ENCODE measurements at regions not wholly inside any gene's neighbourhood (a gene's known extent, or its start where the extent isn't known, plus 50 kb on each side); places are given as distances from the start of the nearest gene placed in this dataset.

- no peak for DNase-seq
Observed at GRCh38 chr13:75231235-75231634, 250.7 kb downstream of the TBC1D4 start.

GRCh38 chr13:75226733-75227435, 255.1 kb downstream of the TBC1D4 start:
- no peak for DNase-seq

DNA sequence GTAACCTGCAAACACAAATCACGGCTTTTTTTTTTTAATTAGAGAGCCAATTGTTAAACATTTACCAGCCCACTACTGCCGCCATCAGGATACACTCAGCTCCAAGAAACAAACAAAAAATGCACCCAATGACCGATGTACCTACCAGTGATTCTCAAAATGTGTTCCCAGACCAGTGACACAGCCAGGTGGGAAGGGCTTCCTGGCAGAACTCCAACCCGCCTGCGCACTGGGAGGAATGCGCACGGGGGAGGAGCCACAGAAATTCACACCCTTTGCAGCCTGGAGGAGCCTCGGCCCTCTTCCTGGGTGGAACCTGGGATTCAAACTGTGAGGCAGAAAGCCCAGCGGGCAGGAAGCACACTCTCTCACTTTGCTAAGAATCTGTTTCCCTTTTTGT, 255.9 kb downstream of the TBC1D4 start:
- no peak for DNase-seq

GRCh38 chr13:75225288-75226032, 256.5 kb downstream of the TBC1D4 start:
- no peak for DNase-seq

- no peak for DNase-seq
Observed at GRCh38 chr13:75224053-75224742, 257.8 kb downstream of the TBC1D4 start.

DNA sequence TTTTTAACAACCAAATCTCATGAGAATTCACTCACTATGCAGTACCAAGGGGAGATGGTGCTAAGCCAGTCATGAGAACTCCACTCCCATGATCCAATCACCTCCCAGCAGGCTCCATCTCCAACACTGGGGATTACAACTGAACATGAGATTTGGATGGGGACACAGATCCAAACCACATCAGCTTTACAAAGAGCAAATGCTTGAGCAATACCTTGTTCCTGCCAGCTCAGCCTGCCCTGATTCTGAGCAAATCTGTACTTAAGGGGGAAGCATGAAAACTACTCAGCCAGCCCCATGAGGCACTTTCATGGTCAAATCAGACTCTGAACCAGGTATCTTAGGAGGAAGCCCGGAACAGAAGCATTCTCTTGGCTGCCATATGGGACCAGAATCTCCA, 259.9 kb downstream of the TBC1D4 start:
- no peak for DNase-seq

- no peak for DNase-seq
Observed at GRCh38 chr13:75220861-75221260, 261.1 kb downstream of the TBC1D4 start.

DNA sequence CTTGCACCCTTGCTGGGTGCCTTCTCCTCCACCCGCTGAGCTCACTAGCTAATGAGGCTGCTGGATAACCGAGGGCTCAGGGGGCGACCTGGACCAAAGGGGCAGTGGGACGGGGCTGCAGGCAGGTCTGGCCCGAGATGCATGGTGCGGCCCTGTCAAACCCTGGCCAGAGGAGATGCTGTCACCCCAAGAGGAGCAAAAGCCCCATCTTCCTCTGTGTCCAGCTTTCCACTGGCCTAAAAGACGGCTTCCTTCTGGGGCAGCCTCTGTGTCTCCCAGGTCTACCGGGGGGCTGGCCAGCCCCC, 261.8 kb downstream of the TBC1D4 start:
- DNase-seq, result no peak

- DNase-seq, result peak; percentile 8
Observed at GRCh38 chr13:75219479-75220237, 262.3 kb downstream of the TBC1D4 start.

DNA sequence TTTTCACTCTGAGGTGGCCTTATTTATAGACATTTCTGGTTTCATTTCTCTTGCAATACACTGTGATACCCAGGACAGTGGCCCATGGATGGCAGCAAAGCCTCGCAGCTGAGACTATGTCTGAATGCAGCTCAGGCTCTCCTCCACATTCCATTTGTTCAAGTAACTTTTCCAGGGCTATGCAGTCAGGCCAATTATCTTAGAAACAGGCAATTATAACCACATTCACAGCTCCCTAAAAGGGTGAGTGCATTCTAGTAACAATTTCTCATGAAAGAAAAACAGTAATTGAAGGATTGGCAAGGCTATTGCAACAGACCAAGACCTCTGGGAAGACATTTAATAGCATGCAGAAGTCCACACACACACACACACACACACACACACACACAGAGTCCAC, 264.0 kb downstream of the TBC1D4 start:
- no peak for DNase-seq

GRCh38 chr13:75216038-75216437, 265.9 kb downstream of the TBC1D4 start:
- no peak for DNase-seq

DNA sequence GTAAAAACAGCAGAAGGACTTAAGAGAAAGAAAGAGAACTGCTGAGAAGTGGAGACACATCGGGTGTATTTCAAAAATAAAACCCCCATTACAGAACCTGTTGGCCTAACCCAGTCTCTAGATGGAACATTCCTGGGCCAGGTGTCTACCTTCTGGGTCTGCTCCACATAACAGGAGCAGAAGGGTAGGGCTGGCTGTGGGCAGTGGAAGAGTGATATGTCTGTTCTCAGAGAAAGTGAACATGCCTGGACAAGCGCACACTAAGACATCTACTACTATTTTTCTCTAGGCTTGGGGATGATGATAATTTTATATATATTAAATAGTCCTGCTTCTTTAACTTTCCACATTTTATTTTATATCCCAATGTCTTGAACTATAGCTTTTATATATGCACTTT, 267.1 kb downstream of the TBC1D4 start:
- DNase-seq, result no peak

DNA sequence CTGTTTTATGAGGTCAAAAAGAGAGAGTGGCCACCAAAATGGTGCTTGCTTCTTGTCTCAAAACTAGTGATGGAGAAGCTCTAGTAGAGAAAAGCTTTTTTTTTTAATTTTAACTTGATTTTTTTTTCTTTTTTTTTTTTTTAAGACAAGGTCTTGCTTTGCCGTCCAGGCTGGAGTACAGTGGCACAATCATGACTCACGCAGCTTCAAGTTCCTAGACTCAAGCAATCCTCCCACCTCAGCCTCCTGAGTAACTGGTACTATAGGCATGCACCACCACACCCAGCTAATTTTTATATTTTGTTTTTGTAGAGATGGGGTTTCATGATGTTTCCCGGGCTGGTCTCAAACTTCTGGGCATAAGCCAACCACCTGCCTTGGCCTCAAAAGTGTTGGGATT, 279.0 kb downstream of the TBC1D4 start:
- no peak for DNase-seq

DNA sequence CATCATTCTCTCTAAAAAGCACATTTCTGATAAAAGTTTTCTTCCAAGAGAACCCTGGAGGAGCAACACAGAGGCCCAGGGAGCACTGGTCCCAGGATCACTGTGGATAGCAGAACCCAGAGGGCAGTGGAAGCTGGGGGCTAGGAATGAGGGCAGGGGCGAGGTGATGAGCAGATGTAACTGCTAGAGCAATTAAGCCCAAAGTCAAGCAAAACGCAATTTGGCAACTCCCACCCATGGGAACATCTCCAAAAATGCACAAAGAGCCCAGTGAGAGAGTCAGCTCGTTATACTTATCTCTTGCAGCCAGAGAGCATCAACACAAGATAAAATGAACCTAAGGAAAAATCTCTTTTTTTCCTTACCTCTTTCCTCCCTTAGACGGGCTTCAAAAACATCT, 284.2 kb downstream of the TBC1D4 start:
- no peak for DNase-seq

GRCh38 chr13:75196147-75196837, 285.7 kb downstream of the TBC1D4 start:
- DNase-seq, result no peak

DNA sequence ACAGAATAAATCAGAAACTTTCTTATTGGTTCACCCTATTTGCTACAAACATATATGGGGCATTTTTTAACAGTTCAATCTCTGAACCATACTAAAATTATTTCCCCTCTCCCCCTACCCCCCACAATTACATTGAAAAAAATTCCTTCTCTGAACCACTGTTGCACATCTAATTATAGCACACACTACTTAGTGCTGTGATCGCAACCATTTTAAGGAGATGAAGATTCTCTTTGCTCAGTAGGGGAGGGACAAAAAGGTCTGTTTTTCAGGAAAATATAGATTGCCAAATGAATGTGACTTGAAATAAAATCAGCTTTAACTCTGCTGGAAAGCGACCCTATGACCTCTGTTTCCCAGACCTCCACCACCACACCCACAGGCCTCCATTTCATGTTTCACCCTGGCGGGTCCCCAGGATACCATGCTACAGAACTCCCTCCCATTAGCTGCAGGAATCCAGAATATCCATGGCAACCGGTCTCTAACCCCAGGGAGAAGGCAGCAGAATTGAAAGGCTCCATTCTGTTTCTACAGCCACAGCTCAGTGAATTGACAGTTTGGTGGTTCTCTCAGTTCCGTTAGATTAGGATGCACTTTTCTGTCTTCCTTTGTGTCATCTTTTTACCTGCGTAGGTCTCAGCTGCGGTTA, 286.3 kb downstream of the TBC1D4 start:
- DNase-seq, result no peak

GRCh38 chr13:75194717-75195462, 287.1 kb downstream of the TBC1D4 start:
- DNase-seq, result no peak

DNA sequence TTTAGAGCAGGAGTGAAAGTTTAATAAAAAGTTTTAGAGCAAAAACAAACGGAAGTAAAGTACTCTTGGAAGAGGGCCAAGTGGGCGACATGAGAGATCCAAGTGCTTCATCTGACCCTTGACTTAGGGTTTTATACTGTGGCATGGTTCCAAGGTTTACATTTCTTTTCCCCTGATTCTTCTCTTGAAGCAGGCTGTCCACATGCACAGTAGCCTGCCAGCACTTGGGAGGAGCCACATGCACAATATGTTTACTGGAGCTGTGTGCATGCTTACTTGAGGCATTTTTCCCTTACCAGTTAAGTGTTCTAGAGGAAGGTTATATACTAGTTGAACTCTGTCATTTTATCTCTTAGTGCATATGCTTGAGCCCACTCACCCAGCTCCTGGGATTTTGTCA, 295.6 kb downstream of the TBC1D4 start:
- DNase-seq, result no peak

- DNase-seq, result no peak
Observed at GRCh38 chr13:75181906-75182305, 300.1 kb downstream of the TBC1D4 start.

DNA sequence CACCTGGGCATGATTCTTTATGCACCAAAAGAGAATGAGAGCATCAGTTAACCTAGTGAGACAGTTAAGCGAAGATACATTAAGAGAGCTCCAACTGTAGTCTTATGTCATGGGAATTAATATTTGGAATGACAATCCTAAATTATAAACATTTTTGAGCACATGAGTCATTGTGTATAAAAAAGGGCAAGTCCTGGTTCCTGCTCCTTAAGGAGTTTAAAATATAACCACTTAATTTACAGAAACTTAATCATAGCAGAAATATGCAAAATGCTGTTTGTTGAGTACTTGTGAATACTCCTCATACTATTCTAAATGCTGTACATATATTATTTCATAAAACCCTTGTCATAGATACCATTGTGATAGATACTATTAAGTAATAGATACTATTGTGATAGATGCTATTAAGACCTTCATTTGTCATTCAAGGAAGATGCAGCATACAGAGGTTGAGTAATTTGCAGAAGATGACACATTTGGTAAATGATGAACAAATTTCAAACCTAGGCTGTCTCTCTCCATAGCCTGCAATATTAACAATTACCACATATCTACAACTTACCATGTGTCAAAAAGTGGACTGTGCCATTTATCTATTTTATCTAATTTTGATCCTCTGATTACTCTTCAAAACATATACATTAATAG, 301.0 kb downstream of the TBC1D4 start:
- DNase-seq, result no peak

- no peak for DNase-seq
Observed at GRCh38 chr13:75178436-75178835, 303.5 kb downstream of the TBC1D4 start.
